ENCODE measurements at regions not wholly inside any gene's neighbourhood (a gene's known extent, or its start where the extent isn't known, plus 50 kb on each side); places are given as distances from the start of the nearest gene placed in this dataset.

GRCh38 chr15:96702589-96702988 is 372.1 kb downstream of the NR2F2 start:
- TF ChIP-seq CTCF (IDR thresholded peaks at IDR 0.05) = no peak
- no peak for TF ChIP-seq POLR2A (IDR thresholded peaks at IDR 0.05)
